ENCODE measurements at regions not wholly inside any gene's neighbourhood (a gene's known extent, or its start where the extent isn't known, plus 50 kb on each side); places are given as distances from the start of the nearest gene placed in this dataset.

DNA sequence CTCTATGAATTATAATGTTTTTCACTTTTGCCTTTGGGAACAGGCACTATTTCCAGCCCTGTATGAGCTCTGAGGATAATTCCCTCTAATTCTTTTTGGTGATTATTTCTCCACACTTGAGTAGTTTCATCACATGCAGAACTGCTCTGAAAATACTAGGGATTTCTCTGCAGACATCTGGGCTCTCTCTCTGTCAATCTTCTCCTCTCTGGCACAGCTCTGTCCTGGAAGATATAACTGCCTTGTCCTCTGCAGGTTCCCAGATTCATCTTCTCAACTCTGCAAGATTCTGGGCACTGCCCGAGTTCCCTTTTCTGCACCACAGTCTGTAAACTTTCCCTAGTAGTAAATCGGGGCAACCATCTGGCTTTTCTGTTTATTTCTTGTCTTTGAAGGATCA, 131.3 kb upstream of the FMN2 start:
- BruUV-seq (replicated peaks), result no TSS peak
- dilution Hi-C loops (cut with HindIII; ENCODE audit: low sequenced_read_pairs, unreplicated experiment), result no loop called here
- Histone ChIP-seq H3K4me2 (ENCODE audit: low read depth, low read length) (no peak overlapping the region), H3K9me1 (ENCODE audit: insufficient read depth, low read length) (no peaks in the 10 kb centered on the region), H4K8ac (ENCODE audit: low read depth in 2 of 2, low read length in 2 of 2) (no peak overlapping the region), H3K14ac (replicated peaks; ENCODE audit: low read depth, low read length) (no peak overlapping the region), H2AK5ac (ENCODE audit: low read depth, low read length) (no peak overlapping the region), H3K4me3 (ENCODE audit: insufficient read depth, low read depth, low read length) (no peak overlapping the region), H2BK5ac (ENCODE audit: low read depth, low read length, poor library complexity, severe bottlenecking) (no peak overlapping the region), H3K4ac (ENCODE audit: low read depth, low read length) (no peak overlapping the region), H3K18ac (ENCODE audit: low read depth, low read length) (no peak overlapping the region), H3K4me1 (ENCODE audit: control insufficient read depth, insufficient read depth, low read length) (no peaks in the 10 kb centered on the region), H2AK9ac (replicated peaks; ENCODE audit: low read depth, low read length, poor library complexity) (no peak overlapping the region), H3K36me3 (ENCODE audit: control insufficient read depth, insufficient read depth, low read length) (no peaks in the 10 kb centered on the region), H3K56ac (ENCODE audit: extremely low read depth, insufficient read depth, low read length) (no peak overlapping the region), H2BK15ac (ENCODE audit: low read depth, low read length) (no peak overlapping the region), H3K9ac (ENCODE audit: low read depth, low read length) (no peak overlapping the region), H4K20me1 (ENCODE audit: insufficient read depth, low read length) (no peaks in the 10 kb centered on the region), H3K27ac (ENCODE audit: insufficient read depth, low read length) (no peak overlapping the region), H2BK20ac (ENCODE audit: low read depth, low read length) (no peak overlapping the region), H3K27me3 (ENCODE audit: control insufficient read depth, insufficient read depth, low read length) (peaks cover 29% of the 10 kb centered on the region), H2BK120ac (ENCODE audit: low read depth, low read length) (no peak overlapping the region), H3K9me3 (ENCODE audit: control insufficient read depth, insufficient read depth, low read length) (no peaks in the 10 kb centered on the region), H2AFZ (replicated peaks; ENCODE audit: low read length, poor library complexity) (no peak overlapping the region), H3K23ac (ENCODE audit: low read depth, low read length) (no peak overlapping the region), H3K79me1 (ENCODE audit: low read depth in 1 of 2, low read length in 2 of 2) (no peaks in the 10 kb centered on the region), H4K91ac (ENCODE audit: insufficient read depth, low read depth, low read length) (no peak overlapping the region), H4K5ac (ENCODE audit: low read depth, low read length) (no peak overlapping the region)
- intact Hi-C loops (cut with micrococcal nuclease), result no loop called here
- DNase-seq (no peak), ATAC-seq (ENCODE audit: low read depth) (no peak)
- no peak for TF ChIP-seq SMC3 (IDR thresholded peaks at IDR 0.05; ENCODE audit: low read depth, low read length)
- TF ChIP-seq MXI1 (IDR thresholded peaks at IDR 0.05; ENCODE audit: borderline replicate concordance, low read depth, low read length), result no peak
- no peak for TF ChIP-seq RFX5 (IDR thresholded peaks at IDR 0.05; ENCODE audit: low read depth, low read length)
- TF ChIP-seq, protein P1, sequence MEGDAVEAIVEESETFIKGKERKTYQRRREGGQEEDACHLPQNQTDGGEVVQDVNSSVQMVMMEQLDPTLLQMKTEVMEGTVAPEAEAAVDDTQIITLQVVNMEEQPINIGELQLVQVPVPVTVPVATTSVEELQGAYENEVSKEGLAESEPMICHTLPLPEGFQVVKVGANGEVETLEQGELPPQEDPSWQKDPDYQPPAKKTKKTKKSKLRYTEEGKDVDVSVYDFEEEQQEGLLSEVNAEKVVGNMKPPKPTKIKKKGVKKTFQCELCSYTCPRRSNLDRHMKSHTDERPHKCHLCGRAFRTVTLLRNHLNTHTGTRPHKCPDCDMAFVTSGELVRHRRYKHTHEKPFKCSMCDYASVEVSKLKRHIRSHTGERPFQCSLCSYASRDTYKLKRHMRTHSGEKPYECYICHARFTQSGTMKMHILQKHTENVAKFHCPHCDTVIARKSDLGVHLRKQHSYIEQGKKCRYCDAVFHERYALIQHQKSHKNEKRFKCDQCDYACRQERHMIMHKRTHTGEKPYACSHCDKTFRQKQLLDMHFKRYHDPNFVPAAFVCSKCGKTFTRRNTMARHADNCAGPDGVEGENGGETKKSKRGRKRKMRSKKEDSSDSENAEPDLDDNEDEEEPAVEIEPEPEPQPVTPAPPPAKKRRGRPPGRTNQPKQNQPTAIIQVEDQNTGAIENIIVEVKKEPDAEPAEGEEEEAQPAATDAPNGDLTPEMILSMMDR (conservative IDR thresholded peaks at IDR 0.05; ENCODE audit: low read depth, low read length), result no peak
- no peak for TF ChIP-seq POLR2A (IDR thresholded peaks at IDR 0.05; ENCODE audit: low read depth, low read length)
- no peak for TF ChIP-seq USF2 (IDR thresholded peaks at IDR 0.05; ENCODE audit: low read depth, low read length)
- no peak for TF ChIP-seq CHD1 (IDR thresholded peaks at IDR 0.05; ENCODE audit: low read depth, low read length)
- TF ChIP-seq MAZ (IDR thresholded peaks at IDR 0.05; ENCODE audit: borderline replicate concordance, low read depth, low read length), result no peak
- in situ Hi-C loops (cut with MboI; ENCODE audit: low sequenced_read_pairs), result no loop called here
- WGBS, 2 experiments (ENCODE audit: extremely low coverage in 2 of 2, insufficient read length in 1 of 2), result no CpG with 5 or more reads among the region's 2 CpGs
- POLR2A ChIA-PET (ENCODE audit: unreplicated experiment), result no interaction called here
- CTCF ChIA-PET, result no interaction called here

All from IMR-90 (cell line).